Mucosa of descending colon (tissue), 3 donors: ENCODE measurements at regions not wholly inside any gene's neighbourhood (a gene's known extent, or its start where the extent isn't known, plus 50 kb on each side); places are given as distances from the start of the nearest gene placed in this dataset.

Experiments
- ATAC-seq: fragments of 200-7000 bp; cut with Tn5 transposase; one replicate; pipeline ENCODE4 v1.9.1; 2020; ENCODE audit warnings: mild to moderate bottlenecking, moderate library complexity
- DNase-seq, 3 donors: peaks; one replicate each; pipeline ENCODE4 v3.0.0-alpha.2; 2020
- H3K36me3 ChIP-seq: fragments of 200-600 bp; one replicate; pipeline ENCODE4 v1.8.0; 2021; ENCODE audit warnings: low read depth, mild to moderate bottlenecking
- H3K4me1 ChIP-seq: fragments of 200-600 bp; one replicate; pipeline ENCODE4 v1.8.0; 2021; ENCODE audit warnings: low read depth, mild to moderate bottlenecking
- H3K4me3 ChIP-seq: fragments of 200-600 bp; one replicate; pipeline ENCODE4 v1.8.0; 2021; ENCODE audit warnings: mild to moderate bottlenecking
- H3K9me3 ChIP-seq: fragments of 200-600 bp; one replicate; pipeline ENCODE4 v1.8.0; 2021; ENCODE audit warnings: mild to moderate bottlenecking
- intact Hi-C, 2 donors: fragments of 100-400 bp; cut with DNase I in 1 of 2; cut with micrococcal nuclease in 1 of 2; formaldehyde crosslinking; loops; one replicate each; pipeline versions ENCODE4 v1.11.0 to v1.11.1; 2022; cut with DNase I, micrococcal nuclease
- TF ChIP-seq, protein P1 (sequence below): fragments of 200-600 bp; IDR thresholded peaks from one replicate; pipeline ENCODE4 v1.8.0; 2022; ENCODE audit warnings: antibody characterized with exemption, mild to moderate bottlenecking
- donor health status: DM: no; HTN: no; CAD: no; lungs with moderate emphysema.
- donor health status: DM: no; HTN: no; CAD: no.
- donor health status: DM: no; HTN: yes; CAD: no.

- H3K4me3 ChIP-seq, result no peak overlapping the region
- intact Hi-C loops, result no loop called here
- no peaks in the 10 kb centered on the region for H3K4me1 ChIP-seq
- H3K36me3 ChIP-seq, result no peaks in the 10 kb centered on the region
- ATAC-seq (no peak), DNase-seq (no peak)
- no peaks in the 10 kb centered on the region for H3K9me3 ChIP-seq
- TF ChIP-seq, protein P1, sequence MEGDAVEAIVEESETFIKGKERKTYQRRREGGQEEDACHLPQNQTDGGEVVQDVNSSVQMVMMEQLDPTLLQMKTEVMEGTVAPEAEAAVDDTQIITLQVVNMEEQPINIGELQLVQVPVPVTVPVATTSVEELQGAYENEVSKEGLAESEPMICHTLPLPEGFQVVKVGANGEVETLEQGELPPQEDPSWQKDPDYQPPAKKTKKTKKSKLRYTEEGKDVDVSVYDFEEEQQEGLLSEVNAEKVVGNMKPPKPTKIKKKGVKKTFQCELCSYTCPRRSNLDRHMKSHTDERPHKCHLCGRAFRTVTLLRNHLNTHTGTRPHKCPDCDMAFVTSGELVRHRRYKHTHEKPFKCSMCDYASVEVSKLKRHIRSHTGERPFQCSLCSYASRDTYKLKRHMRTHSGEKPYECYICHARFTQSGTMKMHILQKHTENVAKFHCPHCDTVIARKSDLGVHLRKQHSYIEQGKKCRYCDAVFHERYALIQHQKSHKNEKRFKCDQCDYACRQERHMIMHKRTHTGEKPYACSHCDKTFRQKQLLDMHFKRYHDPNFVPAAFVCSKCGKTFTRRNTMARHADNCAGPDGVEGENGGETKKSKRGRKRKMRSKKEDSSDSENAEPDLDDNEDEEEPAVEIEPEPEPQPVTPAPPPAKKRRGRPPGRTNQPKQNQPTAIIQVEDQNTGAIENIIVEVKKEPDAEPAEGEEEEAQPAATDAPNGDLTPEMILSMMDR, result no peak
Observed at GRCh38 chr6:767755-768512, 75.0 kb upstream of the EXOC2 start.

GRCh38 chr6:766625-767024 is 73.7 kb upstream of the EXOC2 start:
- ATAC-seq, result no peak
- no peak for DNase-seq
- TF ChIP-seq, protein P1, result no peak
- Histone ChIP-seq H3K4me3 (no peak overlapping the region), H3K9me3 (no peaks in the 10 kb centered on the region), H3K36me3 (no peaks in the 10 kb centered on the region), H3K4me1 (no peaks in the 10 kb centered on the region)
- intact Hi-C loops, result no loop called here

DNA sequence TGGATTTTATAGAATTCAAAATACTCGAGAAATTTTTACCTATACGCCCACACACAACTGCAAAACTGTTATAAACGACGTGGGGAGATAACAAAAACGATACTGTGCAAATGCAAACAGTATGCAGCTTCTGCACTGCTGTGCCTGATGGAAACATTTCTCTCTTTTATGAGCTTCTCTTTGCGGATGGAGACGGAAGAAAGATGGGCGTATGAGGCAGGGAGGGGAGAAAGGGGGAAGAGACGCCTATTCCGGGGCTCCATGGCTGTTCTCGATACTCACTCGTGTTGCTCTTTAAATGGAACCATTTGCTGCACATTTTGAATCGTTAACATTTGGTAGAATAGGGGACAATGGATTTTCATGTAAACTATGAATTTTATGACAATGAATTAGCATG is 69.1 kb upstream of the EXOC2 start:
- no peaks in the 10 kb centered on the region for H3K9me3 ChIP-seq
- DNase-seq (no peak), ATAC-seq (no peak)
- intact Hi-C loops, result no loop called here
- TF ChIP-seq, protein P1, result no peak
- H3K36me3 ChIP-seq, result no peaks in the 10 kb centered on the region
- no peaks in the 10 kb centered on the region for H3K4me1 ChIP-seq
- H3K4me3 ChIP-seq, result no peak overlapping the region

GRCh38 chr6:760982-761955 is 68.3 kb upstream of the EXOC2 start:
- DNase-seq, result no peak
- Histone ChIP-seq H3K9me3 (no peaks in the 10 kb centered on the region), H3K36me3 (no peaks in the 10 kb centered on the region), H3K4me3 (no peak overlapping the region), H3K4me1 (no peaks in the 10 kb centered on the region)
- TF ChIP-seq, protein P1, result no peak
- ATAC-seq, result no peak
- intact Hi-C loops, result no loop called here

DNA sequence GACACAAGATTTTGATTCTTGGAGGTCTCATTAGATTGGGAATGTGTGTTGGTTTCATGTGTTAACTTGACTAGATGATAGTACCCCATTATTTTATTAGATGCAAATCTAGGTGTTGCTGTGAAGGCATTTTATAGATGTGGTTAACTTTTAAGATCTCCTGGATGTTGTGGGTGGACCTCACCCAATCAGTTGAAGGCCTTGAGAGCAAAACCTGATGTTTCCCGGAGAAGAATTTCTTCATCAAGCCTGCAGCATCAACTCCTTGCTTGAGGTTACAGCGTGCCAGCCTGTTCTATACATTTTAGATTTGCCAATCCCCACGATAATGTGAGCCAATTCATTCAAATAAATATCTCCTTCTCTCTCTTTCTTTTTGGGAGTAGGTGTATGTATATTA is 66.8 kb upstream of the EXOC2 start:
- DNase-seq (no peak), ATAC-seq (no peak)
- Histone ChIP-seq H3K4me1 (no peaks in the 10 kb centered on the region), H3K36me3 (no peaks in the 10 kb centered on the region), H3K9me3 (no peaks in the 10 kb centered on the region), H3K4me3 (no peak overlapping the region)
- TF ChIP-seq, protein P1, result no peak
- intact Hi-C loops, result no loop called here
